PC-3 (cell line): ENCODE measurements at regions not wholly inside any gene's neighbourhood (a gene's known extent, or its start where the extent isn't known, plus 50 kb on each side); places are given as distances from the start of the nearest gene placed in this dataset.

Experiments
- ATAC-seq: fragments of 200-7000 bp; cut with Tn5 transposase; 2 replicates; pipeline ENCODE4 v1.9.1; 2020; ENCODE audit warnings: mild to moderate bottlenecking, moderate library complexity
- BruUV-seq: library from RNA; stranded (reverse); fragments of 400-500 nt; replicated peaks from 2 replicates; lab custom pipeline; 2021; lab: Mats Ljungman, UMichigan
- CTCF ChIA-PET: fragments of 300-600 bp; sonication (Branson Sonifier 250); formaldehyde crosslinking; loops from one replicate; lab custom pipeline; 2022; ENCODE audit warnings: antibody characterized with exemption; lab: Charles Lee
- POLR2A ChIA-PET: fragments of 300-600 bp; sonication (Branson Sonifier 250); formaldehyde crosslinking; loops from one replicate; lab custom pipeline; 2022; ENCODE audit warnings: antibody characterized with exemption; ENCODE audit not compliant: unreplicated experiment; lab: Charles Lee
- DNase-seq: peaks from one replicate; pipeline ENCODE4 v3.0.0-alpha.2; 2015
- H2AFZ ChIP-seq: fragments of 300-600 bp; sonication (generic); 2 replicates; pipeline ENCODE4 v1.6.0; 2016; ENCODE audit warnings: antibody characterized with exemption, low read length
- H3F3A ChIP-seq: fragments of 300-600 bp; sonication (generic); one replicate; pipeline ENCODE4 v1.6.0; 2017; ENCODE audit warnings: antibody characterized with exemption, low read length, control low read depth, mild to moderate bottlenecking; ENCODE audit not compliant: unreplicated experiment
- H3K27ac ChIP-seq: fragments of 300-600 bp; sonication (generic); 2 replicates; pipeline ENCODE4 v1.5.1; 2016; ENCODE audit warnings: mild to moderate bottlenecking, low read length
- H3K27me3 ChIP-seq: fragments of 300-600 bp; sonication (generic); 2 replicates; pipeline ENCODE4 v1.6.1; 2016; ENCODE audit warnings: low read length, mixed read lengths
- H3K36me3 ChIP-seq: fragments of 300-600 bp; sonication (generic); 2 replicates; pipeline ENCODE4 v1.6.1; 2016; ENCODE audit warnings: low read depth, mixed run types, low read length, mixed read lengths
- H3K4me1 ChIP-seq: fragments of 300-600 bp; sonication (generic); 2 replicates; pipeline ENCODE4 v1.5.1; 2016; ENCODE audit warnings: low read length; ENCODE audit not compliant: insufficient read depth
- H3K4me2 ChIP-seq: fragments of 300-600 bp; sonication (generic); 2 replicates; pipeline ENCODE4 v1.6.0; 2016; ENCODE audit warnings: low read length
- H3K4me3 ChIP-seq: fragments of 300-600 bp; sonication (generic); 2 replicates; pipeline ENCODE4 v1.5.1; 2016; ENCODE audit warnings: mild to moderate bottlenecking, low read length, mixed read lengths
- H3K79me2 ChIP-seq: fragments of 300-600 bp; sonication (generic); 2 replicates; pipeline ENCODE4 v1.6.1; 2017; ENCODE audit warnings: low read length, mixed read lengths
- H3K9ac ChIP-seq: fragments of 300-600 bp; sonication (generic); 2 replicates; pipeline ENCODE4 v1.6.0; 2016; ENCODE audit warnings: mild to moderate bottlenecking, low read length
- H3K9me2 ChIP-seq: fragments of 300-600 bp; sonication (generic); replicated peaks from 2 replicates; pipeline ENCODE4 v1.6.1; 2016; ENCODE audit warnings: mixed run types, low read length, mixed read lengths
- H3K9me3 ChIP-seq: fragments of 300-600 bp; sonication (generic); 2 replicates; pipeline ENCODE4 v1.6.1; 2016; ENCODE audit warnings: low read length, mixed read lengths
- H4K20me1 ChIP-seq: fragments of 300-600 bp; sonication (generic); 2 replicates; pipeline ENCODE4 v1.6.1; 2016; ENCODE audit warnings: low read length, mixed read lengths
- EZH2 ChIP-seq: fragments of 300-600 bp; sonication (generic); IDR thresholded peaks from one replicate; pipeline ENCODE4 v1.6.1; 2017; ENCODE audit warnings: antibody characterized with exemption, mild to moderate bottlenecking, low read length; ENCODE audit not compliant: unreplicated experiment
- EZH2phosphoT487 ChIP-seq: fragments of 300-600 bp; sonication (generic); IDR thresholded peaks from 2 replicates; pipeline ENCODE4 v1.6.1; 2018; ENCODE audit warnings: mild to moderate bottlenecking, antibody characterized with exemption, low read length, borderline replicate concordance
- intact Hi-C: fragments of 100-400 bp; cut with micrococcal nuclease; formaldehyde crosslinking; loops from 2 replicates; pipeline ENCODE4 v1.9.0; 2023
- TF ChIP-seq, protein P1 (sequence below): fragments of 300-600 bp; sonication (generic); conservative IDR thresholded peaks from 2 replicates; pipeline ENCODE4 v1.5.1; 2017; ENCODE audit warnings: antibody characterized with exemption, low read depth, mild to moderate bottlenecking, low read length

DNA sequence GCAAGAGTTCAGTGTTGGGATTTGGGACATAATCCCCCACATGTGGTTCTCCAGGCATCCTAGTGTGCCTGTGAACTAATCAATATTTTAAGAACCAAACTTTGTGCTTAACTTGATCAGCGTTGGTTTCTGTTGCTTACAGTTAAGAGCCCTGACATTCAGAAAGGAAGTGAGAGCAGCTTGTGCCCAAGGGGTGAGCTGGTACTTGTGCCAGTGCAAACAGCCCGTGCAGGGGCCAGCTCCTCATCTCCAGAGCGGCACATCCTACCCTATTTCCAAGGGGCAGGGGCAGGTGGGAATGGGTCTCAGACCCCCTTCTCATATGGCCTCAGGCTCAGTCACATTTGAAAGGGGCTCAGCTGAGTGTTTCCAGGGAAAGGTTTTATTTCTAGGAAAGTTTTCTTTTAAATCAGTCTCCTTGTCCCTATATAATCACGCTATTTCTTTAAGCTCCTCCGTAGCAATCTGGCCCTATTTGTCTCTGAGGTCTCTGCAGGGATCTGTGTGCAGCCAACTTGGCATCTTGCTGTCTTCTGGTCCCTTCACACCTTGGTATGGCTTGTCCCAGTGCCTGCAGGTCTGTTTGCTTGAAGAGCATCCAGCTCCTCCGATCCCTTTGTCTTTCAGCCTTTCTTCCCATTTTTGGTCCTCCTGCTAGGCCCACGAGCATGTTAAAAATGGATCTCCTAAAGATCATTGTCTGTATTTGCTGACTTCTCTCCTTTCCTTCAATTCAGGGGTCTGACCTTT, 358.9 kb downstream of the HRH4 start:
- Histone ChIP-seq H3K9me2 (no peaks in the 10 kb centered on the region), H3K4me3 (no peak overlapping the region), H3K4me1 (no peaks in the 10 kb centered on the region), H4K20me1 (no peaks in the 10 kb centered on the region), H3K27ac (no peak overlapping the region), H3K36me3 (no peaks in the 10 kb centered on the region), H3K27me3 (peaks cover 80% of the 10 kb centered on the region), H2AFZ (no peak overlapping the region), H3K79me2 (no peaks in the 10 kb centered on the region), H3K9ac (no peak overlapping the region), H3K9me3 (no peaks in the 10 kb centered on the region), H3F3A (no peaks in the 10 kb centered on the region), H3K4me2 (no peak overlapping the region)
- DNase-seq (no peak), ATAC-seq (no peak)
- ChIA-PET CTCF (no interaction called here), POLR2A (no interaction called here)
- intact Hi-C loops: no loop called here
- no TSS peak for BruUV-seq
- TF ChIP-seq EZH2: no peak
- TF ChIP-seq, protein P1, sequence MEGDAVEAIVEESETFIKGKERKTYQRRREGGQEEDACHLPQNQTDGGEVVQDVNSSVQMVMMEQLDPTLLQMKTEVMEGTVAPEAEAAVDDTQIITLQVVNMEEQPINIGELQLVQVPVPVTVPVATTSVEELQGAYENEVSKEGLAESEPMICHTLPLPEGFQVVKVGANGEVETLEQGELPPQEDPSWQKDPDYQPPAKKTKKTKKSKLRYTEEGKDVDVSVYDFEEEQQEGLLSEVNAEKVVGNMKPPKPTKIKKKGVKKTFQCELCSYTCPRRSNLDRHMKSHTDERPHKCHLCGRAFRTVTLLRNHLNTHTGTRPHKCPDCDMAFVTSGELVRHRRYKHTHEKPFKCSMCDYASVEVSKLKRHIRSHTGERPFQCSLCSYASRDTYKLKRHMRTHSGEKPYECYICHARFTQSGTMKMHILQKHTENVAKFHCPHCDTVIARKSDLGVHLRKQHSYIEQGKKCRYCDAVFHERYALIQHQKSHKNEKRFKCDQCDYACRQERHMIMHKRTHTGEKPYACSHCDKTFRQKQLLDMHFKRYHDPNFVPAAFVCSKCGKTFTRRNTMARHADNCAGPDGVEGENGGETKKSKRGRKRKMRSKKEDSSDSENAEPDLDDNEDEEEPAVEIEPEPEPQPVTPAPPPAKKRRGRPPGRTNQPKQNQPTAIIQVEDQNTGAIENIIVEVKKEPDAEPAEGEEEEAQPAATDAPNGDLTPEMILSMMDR: no peak
- no peak for TF ChIP-seq EZH2phosphoT487

DNA sequence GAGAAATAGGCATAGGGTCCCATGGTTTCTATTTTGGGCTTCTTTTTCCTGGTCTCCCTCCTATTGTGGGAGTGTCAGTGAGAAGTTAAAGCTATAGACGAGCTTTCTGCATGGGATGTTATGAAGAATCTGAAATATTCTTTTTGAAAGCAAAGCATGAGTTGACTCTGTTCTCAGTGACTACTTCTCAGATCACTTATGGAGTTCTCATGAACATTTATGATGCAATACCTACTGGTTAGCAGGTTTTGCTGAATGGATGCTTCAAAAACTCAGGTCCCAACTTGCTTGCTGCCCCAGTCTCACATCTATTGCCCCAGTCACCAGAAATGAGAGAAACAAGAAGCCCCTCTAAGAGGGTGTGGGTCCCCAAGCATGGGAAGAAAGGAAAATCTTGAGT, 365.0 kb downstream of the HRH4 start:
- Histone ChIP-seq H3K27me3 (peaks cover 71% of the 10 kb centered on the region), H3K4me1 (no peaks in the 10 kb centered on the region)

DNA sequence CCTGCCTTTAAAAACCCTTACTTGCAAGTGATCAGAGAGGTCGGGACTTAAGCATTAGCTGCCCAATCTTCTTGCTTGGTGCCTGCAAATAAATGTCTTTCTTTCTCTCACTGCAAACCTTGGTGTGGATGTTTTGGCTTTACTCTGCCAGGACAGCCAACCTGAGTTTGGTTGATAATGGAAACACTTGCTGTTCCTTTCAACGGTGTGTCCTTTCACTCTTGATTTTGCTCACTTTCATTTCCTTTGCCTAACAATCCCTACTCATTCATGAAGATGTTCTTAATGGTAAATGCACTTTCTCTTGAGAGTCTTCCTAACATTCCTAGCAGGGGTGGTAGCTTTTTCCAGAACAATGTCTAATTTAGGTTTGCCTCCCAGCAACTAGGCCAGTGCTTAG, 366.2 kb downstream of the HRH4 start:
- no peaks in the 10 kb centered on the region for H3F3A ChIP-seq
- H3K4me2 ChIP-seq: no peak overlapping the region
- no peaks in the 10 kb centered on the region for H4K20me1 ChIP-seq
- H3K4me3 ChIP-seq: no peak overlapping the region
- TF ChIP-seq EZH2 (no peak), EZH2phosphoT487 (no peak)
- TF ChIP-seq, protein P1: no peak
- no peaks in the 10 kb centered on the region for H3K9me2 ChIP-seq
- ChIA-PET POLR2A (no interaction called here), CTCF (no interaction called here)
- no peak overlapping the region for H2AFZ ChIP-seq
- H3K27ac ChIP-seq: no peak overlapping the region
- no peaks in the 10 kb centered on the region for H3K79me2 ChIP-seq
- peaks cover 71% of the 10 kb centered on the region for H3K27me3 ChIP-seq
- intact Hi-C loops: no loop called here
- H3K36me3 ChIP-seq: no peaks in the 10 kb centered on the region
- no TSS peak for BruUV-seq
- no peaks in the 10 kb centered on the region for H3K9me3 ChIP-seq
- no peaks in the 10 kb centered on the region for H3K4me1 ChIP-seq
- no peak for DNase-seq
- no peak for ATAC-seq
- no peak overlapping the region for H3K9ac ChIP-seq

More for the DNA sequence above, 365.0 kb downstream of the HRH4 start:
- TF ChIP-seq, protein P1: no peak
- no peak for TF ChIP-seq EZH2
- TF ChIP-seq EZH2phosphoT487: no peak
- Histone ChIP-seq H3K9ac (no peak overlapping the region), H2AFZ (no peak overlapping the region), H3K79me2 (no peaks in the 10 kb centered on the region), H3F3A (no peaks in the 10 kb centered on the region), H3K36me3 (no peaks in the 10 kb centered on the region), H3K9me3 (no peaks in the 10 kb centered on the region), H3K27ac (no peak overlapping the region), H3K4me2 (no peak overlapping the region), H3K4me3 (no peak overlapping the region), H3K9me2 (no peaks in the 10 kb centered on the region), H4K20me1 (no peaks in the 10 kb centered on the region)
- POLR2A ChIA-PET: no interaction called here
- no TSS peak for BruUV-seq
- ATAC-seq (no peak), DNase-seq (no peak)
- intact Hi-C loops: no loop called here
- CTCF ChIA-PET: no interaction called here
